Activated T-helper 1 cell treated with Interleukin-2 at 50 U/mL for 16 hours (primary cell): ENCODE measurements at regions not wholly inside any gene's neighbourhood (a gene's known extent, or its start where the extent isn't known, plus 50 kb on each side); places are given as distances from the start of the nearest gene placed in this dataset.
"Not testable (repeated sequence)": the region's sequence is repeated elsewhere in the genome, so short reads cannot be mapped to it uniquely, and the experiment has no call there.

Source experiments
- DNase-seq: peaks from one replicate; pipeline ENCODE4 v3.0.0-alpha.2; 2020; ENCODE audit warnings: low read depth

GRCh38 chr12:8282181-8282580 lies 54.8 kb upstream of the FAM90A1 start:
- not testable (repeated sequence) for DNase-seq

GRCh38 chr12:8285681-8286080 lies 58.3 kb upstream of the FAM90A1 start:
- DNase-seq: not testable (repeated sequence)

GRCh38 chr12:8291764-8292163 lies 64.3 kb upstream of the FAM90A1 start:
- DNase-seq: not testable (repeated sequence)

GRCh38 chr12:8294662-8295061 lies 67.2 kb upstream of the FAM90A1 start:
- DNase-seq: not testable (repeated sequence)

- DNase-seq: not testable (repeated sequence)
Measured at GRCh38 chr12:8308611-8309010, 81.2 kb upstream of the FAM90A1 start.

- not testable (repeated sequence) for DNase-seq
Measured at GRCh38 chr12:8315997-8316396, 88.6 kb upstream of the FAM90A1 start.

- DNase-seq: not testable (repeated sequence)
Measured at GRCh38 chr12:8317675-8318074, 90.3 kb upstream of the FAM90A1 start.

- DNase-seq: peak; percentile 3
Measured at GRCh38 chr12:8320251-8320730, 92.9 kb upstream of the FAM90A1 start.

- DNase-seq: not testable (repeated sequence)
Measured at GRCh38 chr12:8320791-8321370, 93.5 kb upstream of the FAM90A1 start.

- not testable (repeated sequence) for DNase-seq
Measured at GRCh38 chr12:8325145-8325839, 97.9 kb upstream of the FAM90A1 start.

- not testable (repeated sequence) for DNase-seq
Measured at GRCh38 chr12:8328835-8329234, 101.4 kb upstream of the FAM90A1 start.

- not testable (repeated sequence) for DNase-seq
Measured at GRCh38 chr12:8332373-8332772, 105.0 kb upstream of the FAM90A1 start.

- DNase-seq: not testable (repeated sequence)
Measured at GRCh38 chr12:8351073-8351472, 104.7 kb upstream of the CLEC6A start.

GRCh38 chr12:8354741-8355140 lies 101.0 kb upstream of the CLEC6A start:
- DNase-seq: not testable (repeated sequence)

GRCh38 chr12:8355531-8355930 lies 100.2 kb upstream of the CLEC6A start:
- not testable (repeated sequence) for DNase-seq

- DNase-seq: not testable (repeated sequence)
Measured at GRCh38 chr12:8373744-8374143, 82.0 kb upstream of the CLEC6A start.

GRCh38 chr12:8375122-8375521 lies 80.6 kb upstream of the CLEC6A start:
- not testable (repeated sequence) for DNase-seq

- DNase-seq: not testable (repeated sequence)
Measured at GRCh38 chr12:8377756-8378155, 78.0 kb upstream of the CLEC6A start.

- not testable (repeated sequence) for DNase-seq
Measured at GRCh38 chr12:8382556-8382955, 73.2 kb upstream of the CLEC6A start.

GRCh38 chr12:8384686-8385085 lies 71.1 kb upstream of the CLEC6A start:
- not testable (repeated sequence) for DNase-seq

GRCh38 chr12:8385431-8385830 lies 70.3 kb upstream of the CLEC6A start:
- DNase-seq: not testable (repeated sequence)

GRCh38 chr12:8386661-8387060 lies 69.1 kb upstream of the CLEC6A start:
- not testable (repeated sequence) for DNase-seq

GRCh38 chr12:8389296-8389695 lies 66.5 kb upstream of the CLEC6A start:
- not testable (repeated sequence) for DNase-seq
